ENCODE measurements at regions not wholly inside any gene's neighbourhood (a gene's known extent, or its start where the extent isn't known, plus 50 kb on each side); places are given as distances from the start of the nearest gene placed in this dataset. TPM values are rescaled to one million over a fixed set of nuclear protein-coding genes. Genes with fewer than 3 reads are reported as not detected.
"Not testable (repeated sequence)": the region's sequence is repeated elsewhere in the genome, so short reads cannot be mapped to it uniquely, and the experiment has no call there.

DNA sequence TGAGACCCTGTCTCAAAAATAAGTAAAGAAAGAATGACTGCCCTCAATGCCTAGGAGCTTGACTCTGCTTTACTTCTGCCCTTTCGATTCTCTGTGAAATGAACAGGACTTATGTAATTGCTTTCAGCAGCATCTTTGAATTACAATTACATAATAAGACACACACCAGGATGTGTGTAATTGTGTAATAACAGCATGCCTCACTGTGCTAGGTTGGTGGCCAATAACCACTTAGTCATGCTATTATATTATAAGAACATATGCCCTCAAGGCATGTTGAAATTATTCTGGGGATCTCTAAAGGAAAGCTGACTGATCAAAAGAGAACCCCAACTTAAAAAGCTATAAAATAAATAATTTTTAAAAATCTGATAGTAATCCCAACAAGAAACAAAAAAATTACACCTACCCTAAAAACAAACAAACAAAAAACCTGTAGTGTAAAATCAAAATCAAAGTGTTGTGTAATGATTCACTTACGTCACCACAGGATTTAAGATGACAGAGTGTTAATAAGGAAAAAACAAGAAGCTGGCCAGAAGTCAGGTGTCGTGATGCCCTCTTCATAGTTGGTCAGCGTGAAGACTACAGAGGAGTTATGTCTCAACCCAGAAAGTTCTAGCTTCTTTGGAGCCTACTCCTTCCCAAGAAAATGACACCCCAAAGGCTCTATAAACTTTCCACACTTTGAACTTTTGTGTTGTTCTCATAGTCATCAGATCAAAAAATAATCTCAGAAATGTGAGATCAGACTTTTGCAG is 70.5 kb upstream of the NBPF11 start:
- no CpG with 5 or more reads among the region's 4 CpGs for WGBS (ENCODE audit: insufficient coverage)
- H3K9me3 ChIP-seq (ENCODE audit: control insufficient read depth, insufficient read depth, low read length): not testable (repeated sequence)

DNA sequence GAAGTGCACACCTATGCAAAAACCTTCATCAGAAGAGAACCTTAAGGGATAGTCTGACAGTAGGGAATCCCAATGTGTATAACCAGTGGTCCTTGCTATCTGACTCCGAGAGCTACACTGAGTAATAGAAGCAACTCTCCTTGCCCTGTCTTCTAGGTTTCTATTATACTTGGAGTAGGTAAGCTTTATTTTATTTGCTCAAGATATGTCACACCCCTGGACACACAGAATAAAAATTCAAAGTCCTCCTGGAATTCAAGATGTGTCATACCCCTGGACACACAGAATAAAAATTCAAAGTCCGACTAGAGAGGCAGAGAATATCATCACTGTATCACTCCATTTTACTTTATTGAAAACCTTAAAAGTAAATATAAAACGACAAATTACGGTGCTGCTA is 69.5 kb upstream of the NBPF11 start:
- not testable (repeated sequence) for H3K9me3 ChIP-seq (ENCODE audit: control insufficient read depth, insufficient read depth, low read length); H3K27me3 ChIP-seq (ENCODE audit: control insufficient read depth, insufficient read depth, low read length); H3K36me3 ChIP-seq (ENCODE audit: control insufficient read depth, insufficient read depth, low read length); DNase-seq (ENCODE audit: low read depth in 4 of 6, low spot score in 6 of 6); H3K4me1 ChIP-seq (ENCODE audit: control insufficient read depth, insufficient read depth, low read length); H3K4me3 ChIP-seq (ENCODE audit: low read depth, low read length); H3K27ac ChIP-seq (ENCODE audit: low read depth, low read length)
- WGBS (ENCODE audit: insufficient coverage): no CpG with 5 or more reads among the region's 4 CpGs

More for the DNA sequence above, 70.5 kb upstream of the NBPF11 start:
- H3K36me3 ChIP-seq (ENCODE audit: control insufficient read depth, insufficient read depth, low read length); H3K27ac ChIP-seq (ENCODE audit: low read depth, low read length); DNase-seq (ENCODE audit: low read depth in 4 of 6, low spot score in 6 of 6); H3K4me1 ChIP-seq (ENCODE audit: control insufficient read depth, insufficient read depth, low read length); H3K27me3 ChIP-seq (ENCODE audit: control insufficient read depth, insufficient read depth, low read length); H3K4me3 ChIP-seq (ENCODE audit: low read depth, low read length): not testable (repeated sequence)

DNA sequence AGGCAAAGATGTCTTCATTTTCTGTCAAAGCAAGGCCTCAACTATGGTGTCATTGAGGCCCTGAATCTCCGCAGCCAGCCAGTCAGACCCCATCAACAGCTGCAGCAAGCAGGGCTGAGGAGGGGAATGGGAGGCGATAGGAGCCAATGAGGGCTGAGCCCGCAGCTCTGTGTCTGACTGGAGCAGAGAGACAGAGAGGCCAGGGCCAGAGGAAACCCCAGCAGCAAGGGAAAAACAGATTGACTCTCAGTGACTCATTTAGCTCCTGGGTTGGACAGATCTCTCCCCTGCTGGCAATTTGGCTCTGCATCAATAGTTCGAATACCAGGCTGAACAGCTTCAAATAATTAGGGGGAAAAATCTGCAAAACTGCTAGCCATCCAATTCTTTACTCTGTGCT is 67.1 kb upstream of the NBPF11 start:
- no CpG with 5 or more reads among the region's 4 CpGs for WGBS (ENCODE audit: insufficient coverage)
- H3K27ac ChIP-seq (ENCODE audit: low read depth, low read length): not testable (repeated sequence)

DNA sequence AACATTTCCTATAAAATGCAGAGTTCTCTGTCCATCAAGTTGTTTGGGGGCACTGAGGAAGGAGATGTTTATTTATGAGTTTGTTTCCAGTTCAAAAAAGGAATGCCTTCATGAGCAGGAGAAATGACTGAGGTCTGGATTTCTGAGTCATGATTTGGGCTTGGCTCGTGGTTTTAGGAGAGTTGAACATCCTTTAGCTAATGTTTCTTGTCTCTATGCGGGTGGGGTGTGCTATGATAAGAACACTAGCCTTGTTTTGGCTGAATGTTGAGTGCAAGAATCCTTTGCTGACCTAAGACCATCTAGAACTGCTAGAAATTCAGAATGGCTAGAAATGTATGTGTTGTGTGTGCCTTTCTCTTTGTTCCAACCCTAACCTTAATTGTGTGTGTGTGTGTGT is 59.1 kb upstream of the NBPF11 start:
- not testable (repeated sequence) for DNase-seq (ENCODE audit: low read depth in 4 of 6, low spot score in 6 of 6); H3K36me3 ChIP-seq (ENCODE audit: control insufficient read depth, insufficient read depth, low read length); H3K9me3 ChIP-seq (ENCODE audit: control insufficient read depth, insufficient read depth, low read length); H3K4me1 ChIP-seq (ENCODE audit: control insufficient read depth, insufficient read depth, low read length); H3K27me3 ChIP-seq (ENCODE audit: control insufficient read depth, insufficient read depth, low read length); H3K27ac ChIP-seq (ENCODE audit: low read depth, low read length); H3K4me3 ChIP-seq (ENCODE audit: low read depth, low read length)
- WGBS (ENCODE audit: insufficient coverage): no CpG with 5 or more reads among the region's 2 CpGs

More for the DNA sequence above, 67.1 kb upstream of the NBPF11 start:
- not testable (repeated sequence) for DNase-seq (ENCODE audit: low read depth in 4 of 6, low spot score in 6 of 6); H3K4me1 ChIP-seq (ENCODE audit: control insufficient read depth, insufficient read depth, low read length); H3K36me3 ChIP-seq (ENCODE audit: control insufficient read depth, insufficient read depth, low read length); H3K4me3 ChIP-seq (ENCODE audit: low read depth, low read length); H3K9me3 ChIP-seq (ENCODE audit: control insufficient read depth, insufficient read depth, low read length); H3K27me3 ChIP-seq (ENCODE audit: control insufficient read depth, insufficient read depth, low read length)

GRCh38 chr1:148210624-148211023 is 58.5 kb upstream of the NBPF11 start:
- no CpG with 5 or more reads among the region's 6 CpGs for WGBS (ENCODE audit: insufficient coverage)
- not testable (repeated sequence) for DNase-seq (ENCODE audit: low read depth in 4 of 6, low spot score in 6 of 6); H3K27me3 ChIP-seq (ENCODE audit: control insufficient read depth, insufficient read depth, low read length); H3K27ac ChIP-seq (ENCODE audit: low read depth, low read length); H3K36me3 ChIP-seq (ENCODE audit: control insufficient read depth, insufficient read depth, low read length); H3K4me1 ChIP-seq (ENCODE audit: control insufficient read depth, insufficient read depth, low read length); H3K4me3 ChIP-seq (ENCODE audit: low read depth, low read length); H3K9me3 ChIP-seq (ENCODE audit: control insufficient read depth, insufficient read depth, low read length)

- not testable (repeated sequence) for H3K4me3 ChIP-seq (ENCODE audit: low read depth, low read length); H3K4me1 ChIP-seq (ENCODE audit: control insufficient read depth, insufficient read depth, low read length); H3K36me3 ChIP-seq (ENCODE audit: control insufficient read depth, insufficient read depth, low read length); H3K9me3 ChIP-seq (ENCODE audit: control insufficient read depth, insufficient read depth, low read length); H3K27me3 ChIP-seq (ENCODE audit: control insufficient read depth, insufficient read depth, low read length); H3K27ac ChIP-seq (ENCODE audit: low read depth, low read length); DNase-seq (ENCODE audit: low read depth in 4 of 6, low spot score in 6 of 6)
- WGBS (ENCODE audit: insufficient coverage): no CpG with 5 or more reads among the region's 4 CpGs
Measured at GRCh38 chr1:148210166-148210565, 58.1 kb upstream of the NBPF11 start.

DNA sequence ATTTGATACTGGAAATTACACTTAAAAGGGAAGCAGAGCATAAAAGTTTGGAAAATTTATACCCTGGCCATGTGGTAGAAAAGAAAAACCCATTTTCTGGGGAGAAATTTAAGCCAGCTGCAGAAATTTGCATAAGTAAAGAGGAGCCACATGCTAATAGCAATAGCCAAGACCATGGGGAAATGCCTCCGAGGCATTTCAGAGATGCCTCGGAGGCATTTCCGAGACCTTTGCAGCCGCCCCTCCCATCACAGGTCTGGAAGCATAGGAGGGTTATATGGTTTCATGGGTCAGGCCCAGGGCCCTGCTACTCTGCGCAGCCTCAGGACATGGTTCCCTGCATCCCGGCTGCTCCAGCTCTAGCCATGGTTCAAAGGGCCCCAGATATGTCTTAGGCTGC is 49.9 kb upstream of the NBPF11 start:
- H3K27me3 ChIP-seq (ENCODE audit: control insufficient read depth, insufficient read depth, low read length); H3K9me3 ChIP-seq (ENCODE audit: control insufficient read depth, insufficient read depth, low read length); DNase-seq (ENCODE audit: low read depth in 4 of 6, low spot score in 6 of 6); H3K4me1 ChIP-seq (ENCODE audit: control insufficient read depth, insufficient read depth, low read length); H3K36me3 ChIP-seq (ENCODE audit: control insufficient read depth, insufficient read depth, low read length); H3K27ac ChIP-seq (ENCODE audit: low read depth, low read length); H3K4me3 ChIP-seq (ENCODE audit: low read depth, low read length): not testable (repeated sequence)
- WGBS (ENCODE audit: insufficient coverage): no CpG with 5 or more reads among the region's 6 CpGs

Small RNA genes lying in the stretch of these regions (small RNA-seq; reads per million reads assigned to genes)
- gene AC239809.1 (ENCODE audit: low replicate concordance) (not detected), gene MIR6077 (ENCODE audit: low replicate concordance) (not detected), gene RF00019 (ENCODE audit: low replicate concordance) (not detected), gene RNU1-120P (ENCODE audit: low replicate concordance) (0.06 reads per million), gene RNU1-122P (ENCODE audit: low replicate concordance) (0.30 reads per million, percentile 28 among the genes with 10 or more reads in this experiment), gene RNU1-13P (ENCODE audit: low replicate concordance) (1.5 reads per million, percentile 86 among the genes with 10 or more reads in this experiment), gene RNVU1-1 (ENCODE audit: low replicate concordance) (0.99 reads per million, percentile 78 among the genes with 10 or more reads in this experiment), gene RNVU1-2 (ENCODE audit: low replicate concordance) (not detected), gene RNVU1-3 (ENCODE audit: low replicate concordance) (not detected)
